Ishikawa (cell line): ENCODE measurements at regions not wholly inside any gene's neighbourhood (a gene's known extent, or its start where the extent isn't known, plus 50 kb on each side); places are given as distances from the start of the nearest gene placed in this dataset.
A peak's percentile ranks its signal among the peaks of the same experiment; 100 is the strongest.

Experiments used
- CEBPB ChIP-seq: IDR thresholded peaks from 2 replicates; pipeline ENCODE4 v1.6.1; 2012
- CREB1 ChIP-seq: IDR thresholded peaks from 2 replicates; pipeline ENCODE4 v1.6.1; 2012; ENCODE audit warnings: low read depth
- EGR1 ChIP-seq: IDR thresholded peaks from 2 replicates; pipeline ENCODE4 v1.6.1; 2012
- EP300 ChIP-seq: IDR thresholded peaks from 2 replicates; pipeline ENCODE4 v1.6.1; 2012; ENCODE audit warnings: borderline replicate concordance
- FOXM1 ChIP-seq: IDR thresholded peaks from 2 replicates; pipeline ENCODE4 v1.6.1; 2012; ENCODE audit warnings: low read depth, borderline replicate concordance
- NFIC ChIP-seq: IDR thresholded peaks from 2 replicates; pipeline ENCODE4 v1.6.1; 2012
- RAD21 ChIP-seq: IDR thresholded peaks from 2 replicates; pipeline ENCODE4 v1.6.1; 2012; ENCODE audit warnings: low read depth
- REST ChIP-seq: IDR thresholded peaks from 2 replicates; pipeline ENCODE4 v1.6.1; 2012; ENCODE audit warnings: low read depth, mild to moderate bottlenecking
- TAF1 ChIP-seq: IDR thresholded peaks from 2 replicates; pipeline ENCODE4 v1.6.1; 2012; ENCODE audit warnings: low read depth, mild to moderate bottlenecking
- TCF12 ChIP-seq: IDR thresholded peaks from 2 replicates; pipeline ENCODE4 v1.6.1; 2012; ENCODE audit warnings: low read depth
- TEAD4 ChIP-seq: IDR thresholded peaks from 2 replicates; pipeline ENCODE4 v1.6.1; 2012
- YY1 ChIP-seq: IDR thresholded peaks from 2 replicates; pipeline ENCODE4 v1.6.1; 2012; ENCODE audit warnings: low read depth
- ZBTB7A ChIP-seq: IDR thresholded peaks from 2 replicates; pipeline ENCODE4 v1.6.1; 2012; ENCODE audit warnings: low read depth
- TF ChIP-seq, protein P1 (sequence below): IDR thresholded peaks from 2 replicates; pipeline ENCODE4 v1.6.1; 2012
- TF ChIP-seq, protein P2 (sequence below): IDR thresholded peaks from 2 replicates; pipeline ENCODE4 v1.6.1; 2012

- TF ChIP-seq RAD21 (peak; percentile 71), FOXM1 (no peak), TEAD4 (peak; percentile 55; the same call in 1 of the 2 replicates), EGR1 (no peak), NFIC (no peak)
- TF ChIP-seq, protein P1, sequence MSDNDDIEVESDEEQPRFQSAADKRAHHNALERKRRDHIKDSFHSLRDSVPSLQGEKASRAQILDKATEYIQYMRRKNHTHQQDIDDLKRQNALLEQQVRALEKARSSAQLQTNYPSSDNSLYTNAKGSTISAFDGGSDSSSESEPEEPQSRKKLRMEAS, result no peak
Observed at GRCh38 chr20:58086763-58087561, 141.5 kb downstream of the ANKRD60 start.

GRCh38 chr20:58084966-58085365 lies 143.5 kb downstream of the ANKRD60 start:
- TF ChIP-seq NFIC (no peak), TAF1 (no peak), TEAD4 (no peak), TCF12 (no peak), YY1 (no peak)

DNA sequence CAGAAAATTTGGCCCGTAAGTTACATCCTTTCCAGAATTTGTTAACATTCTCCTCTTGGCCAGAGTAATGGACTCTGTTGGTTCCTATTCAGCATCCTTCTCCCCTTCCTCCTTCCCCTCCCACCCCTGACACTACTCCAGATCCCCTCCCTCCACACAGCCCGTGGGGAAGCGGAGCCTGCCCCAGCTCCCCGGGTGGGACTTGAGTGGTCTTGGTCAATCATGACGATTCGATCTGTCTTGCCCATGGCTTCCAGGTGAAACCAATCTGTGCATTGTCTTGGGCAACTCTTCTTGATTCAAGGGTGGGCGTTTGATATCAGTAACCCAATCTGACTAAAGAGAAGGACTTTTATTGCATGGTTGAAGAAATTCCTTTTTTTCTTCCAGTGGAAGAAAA lies 143.9 kb downstream of the ANKRD60 start:
- TF ChIP-seq EP300 (no peak), NFIC (no peak), TCF12 (no peak), TEAD4 (no peak), YY1 (no peak), REST (no peak), ZBTB7A (no peak), FOXM1 (no peak), CREB1 (no peak), TAF1 (no peak), CEBPB (no peak), EGR1 (no peak), RAD21 (no peak)
- TF ChIP-seq, protein P2, sequence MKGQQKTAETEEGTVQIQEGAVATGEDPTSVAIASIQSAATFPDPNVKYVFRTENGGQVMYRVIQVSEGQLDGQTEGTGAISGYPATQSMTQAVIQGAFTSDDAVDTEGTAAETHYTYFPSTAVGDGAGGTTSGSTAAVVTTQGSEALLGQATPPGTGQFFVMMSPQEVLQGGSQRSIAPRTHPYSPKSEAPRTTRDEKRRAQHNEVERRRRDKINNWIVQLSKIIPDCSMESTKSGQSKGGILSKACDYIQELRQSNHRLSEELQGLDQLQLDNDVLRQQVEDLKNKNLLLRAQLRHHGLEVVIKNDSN, result no peak
- TF ChIP-seq, protein P1, result no peak

- no peak for TF ChIP-seq TCF12
- no peak for TF ChIP-seq RAD21
- no peak for TF ChIP-seq YY1
- no peak for TF ChIP-seq TEAD4
- TF ChIP-seq CREB1, result no peak
- no peak for TF ChIP-seq REST
- TF ChIP-seq, protein P2, result no peak
- no peak for TF ChIP-seq NFIC
- TF ChIP-seq EP300, result no peak
- TF ChIP-seq ZBTB7A, result no peak
- TF ChIP-seq, protein P1, result no peak
- no peak for TF ChIP-seq FOXM1
- no peak for TF ChIP-seq CEBPB
- TF ChIP-seq EGR1, result no peak
- TF ChIP-seq TAF1, result no peak
Observed at GRCh38 chr20:58081846-58082245, 146.6 kb downstream of the ANKRD60 start.

- TF ChIP-seq NFIC (no peak), TCF12 (no peak), CREB1 (no peak)
- TF ChIP-seq, protein P2, result no peak
Observed at GRCh38 chr20:58078741-58079522, 149.5 kb downstream of the ANKRD60 start.
